Esophagus (tissue), 2 donors: ENCODE measurements at regions not wholly inside any gene's neighbourhood (a gene's known extent, or its start where the extent isn't known, plus 50 kb on each side); places are given as distances from the start of the nearest gene placed in this dataset.

Experiments
- H3K27ac ChIP-seq, 2 donors: one replicate each; pipeline ENCODE4 v1.5.1; 2013; ENCODE audit warnings: low read depth in 2 of 2, mild to moderate bottlenecking in 2 of 2, inconsistent platforms in 1 of 2, low read length in 1 of 2, moderate library complexity in 1 of 2
- H3K27me3 ChIP-seq, 2 donors: one replicate each; pipeline ENCODE4 v1.6.1; 2013; ENCODE audit warnings: low read length in 2 of 2, control low read depth in 1 of 2, mild to moderate bottlenecking in 1 of 2; ENCODE audit not compliant: insufficient read depth in 2 of 2, control insufficient read depth in 1 of 2
- H3K36me3 ChIP-seq, 2 donors: one replicate each; pipeline ENCODE4 v1.6.1; 2013; ENCODE audit warnings: low read length in 1 of 2; ENCODE audit not compliant: control insufficient read depth in 2 of 2, insufficient read depth in 2 of 2
- H3K4me1 ChIP-seq, 2 donors: one replicate each; pipeline ENCODE4 v1.6.1; 2013; ENCODE audit warnings: low read length in 1 of 2; ENCODE audit not compliant: control insufficient read depth in 2 of 2, insufficient read depth in 2 of 2
- H3K4me3 ChIP-seq, 2 donors: one replicate each; pipeline ENCODE4 v1.5.1; 2013; ENCODE audit warnings: low read length in 2 of 2, mild to moderate bottlenecking in 2 of 2, low read depth in 1 of 2, moderate library complexity in 1 of 2
- H3K9me3 ChIP-seq, 2 donors: one replicate each; pipeline ENCODE4 v1.6.1; 2013; ENCODE audit warnings: mild to moderate bottlenecking in 2 of 2, low read depth in 1 of 2, low read length in 1 of 2, moderate library complexity in 1 of 2; ENCODE audit not compliant: control insufficient read depth in 2 of 2, insufficient read depth in 1 of 2
- WGBS, 2 donors: extraction: QIAGEN DNeasy Blood & Tissue Kit; methylation state at CpG; one replicate each; pipeline ENCODE4 v1.1.7; 2013; 5-methylcytosine and 5-hydroxymethylcytosine counted together
- donor health status: healthy with polysubstance abuse.
- donor health status: Bipolar disorder and iron deficiency.

DNA sequence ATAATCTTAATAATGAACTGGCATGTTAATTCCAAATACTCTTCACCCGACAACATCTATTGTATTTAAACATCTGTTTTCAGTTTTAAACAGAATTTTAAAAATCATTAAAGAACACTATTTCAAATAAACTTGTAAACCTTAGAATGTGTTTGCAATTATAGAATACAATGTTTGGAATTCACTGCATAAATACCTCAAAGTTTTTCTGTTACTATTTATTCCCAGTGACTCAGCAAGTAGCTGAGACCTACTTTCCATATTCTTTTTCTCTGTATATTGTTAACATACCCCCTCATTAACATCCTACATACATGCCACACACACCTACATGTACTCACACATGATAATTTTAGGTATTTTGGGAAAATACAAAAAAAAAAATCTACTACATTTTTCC, 1134.3 kb downstream of the SLITRK1 start:
- H3K27ac ChIP-seq, result no peak overlapping the region
- no peak overlapping the region for H3K4me3 ChIP-seq
- 59 to 68% methylated on average over 1 of the region's 1 CpG for WGBS, 2 donors

DNA sequence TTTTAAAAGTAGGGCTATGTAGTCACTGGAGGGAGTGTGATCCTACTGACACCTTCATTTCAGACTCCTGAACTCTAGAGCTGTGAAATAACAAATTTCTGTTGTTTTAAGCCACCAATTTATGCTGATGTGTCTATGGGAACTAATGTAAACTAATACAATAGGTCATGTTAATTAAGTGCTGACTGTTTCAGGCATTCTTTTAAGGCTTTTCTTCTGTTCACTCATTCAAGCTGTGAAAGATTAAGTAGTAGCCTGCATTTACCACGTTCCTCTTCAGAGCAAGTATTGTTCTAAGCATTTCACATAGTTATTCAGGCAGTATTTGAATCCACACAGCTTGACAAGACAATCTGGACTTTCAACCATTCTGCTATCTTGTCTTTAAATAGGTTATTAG, 1135.0 kb downstream of the SLITRK1 start:
- no peak overlapping the region for H3K27ac ChIP-seq
- no peaks in the 10 kb centered on the region for H3K9me3 ChIP-seq
- no peaks in the 10 kb centered on the region for H3K4me1 ChIP-seq
- 18 to 26% methylated on average over 1 of the region's 1 CpG for WGBS, 2 donors
- no peak overlapping the region for H3K4me3 ChIP-seq
- H3K27me3 ChIP-seq, result no peaks in the 10 kb centered on the region
- H3K36me3 ChIP-seq, result no peaks in the 10 kb centered on the region

More for the DNA sequence above, 1134.3 kb downstream of the SLITRK1 start:
- no peaks in the 10 kb centered on the region for H3K36me3 ChIP-seq
- H3K27me3 ChIP-seq, result no peaks in the 10 kb centered on the region
- H3K4me1 ChIP-seq, result no peaks in the 10 kb centered on the region
- no peaks in the 10 kb centered on the region for H3K9me3 ChIP-seq

DNA sequence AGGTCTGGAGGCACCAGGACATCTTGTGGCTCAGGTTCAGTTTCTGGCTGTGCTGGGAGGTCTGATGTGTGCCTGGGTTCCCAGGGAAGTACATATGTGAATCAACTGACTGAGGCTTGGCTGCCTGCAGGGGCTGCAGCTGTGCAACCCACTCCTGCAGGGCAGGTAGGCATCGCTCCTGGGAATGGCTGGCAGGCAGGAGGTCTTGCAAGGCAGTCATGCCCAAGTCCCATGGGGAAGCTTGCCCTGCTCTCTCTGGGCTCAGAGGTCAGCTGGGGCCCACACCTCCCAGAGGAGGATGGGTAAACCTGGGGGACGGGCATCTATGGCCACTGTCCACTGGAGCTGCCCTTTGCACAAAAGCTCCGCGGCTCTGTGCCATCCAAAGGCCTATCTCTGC, 1141.8 kb downstream of the SLITRK1 start:
- no peaks in the 10 kb centered on the region for H3K27me3 ChIP-seq
- no peak overlapping the region for H3K27ac ChIP-seq
- no peak overlapping the region for H3K4me3 ChIP-seq
- 84 to 88% methylated on average over 4 of the region's 4 CpGs for WGBS, 2 donors
- H3K4me1 ChIP-seq, result no peaks in the 10 kb centered on the region
- no peaks in the 10 kb centered on the region for H3K36me3 ChIP-seq
- peaks cover 0 to 2% of the 10 kb centered on the region in 2 donors for H3K9me3 ChIP-seq

DNA sequence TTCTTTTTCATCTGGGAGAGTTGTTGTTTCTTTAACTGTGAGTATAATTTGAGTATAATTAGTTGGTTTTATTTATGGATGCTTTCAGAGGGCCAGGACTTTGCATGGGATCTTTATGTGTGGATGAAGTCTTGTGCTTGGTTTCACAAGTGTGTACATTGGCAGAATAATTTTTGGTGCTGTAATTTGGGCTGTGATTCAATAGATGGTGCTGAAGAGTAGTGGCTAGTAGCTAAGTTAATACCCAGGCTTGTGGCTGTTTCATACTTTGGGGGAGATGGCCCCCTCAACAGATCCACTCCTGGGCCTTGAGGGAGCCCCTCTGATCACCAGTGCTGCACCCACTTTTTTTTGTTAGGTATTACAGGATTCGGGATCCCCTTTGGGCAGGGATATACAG, 1142.4 kb downstream of the SLITRK1 start:
- Histone ChIP-seq H3K4me3 (no peak overlapping the region), H3K36me3 (no peaks in the 10 kb centered on the region), H3K27ac (no peak overlapping the region), H3K9me3 (peaks cover 0 to 2% of the 10 kb centered on the region in 2 donors), H3K27me3 (no peaks in the 10 kb centered on the region), H3K4me1 (no peaks in the 10 kb centered on the region)
- WGBS, 2 donors, result 85 to 89% methylated on average over 1 of the region's 1 CpG

DNA sequence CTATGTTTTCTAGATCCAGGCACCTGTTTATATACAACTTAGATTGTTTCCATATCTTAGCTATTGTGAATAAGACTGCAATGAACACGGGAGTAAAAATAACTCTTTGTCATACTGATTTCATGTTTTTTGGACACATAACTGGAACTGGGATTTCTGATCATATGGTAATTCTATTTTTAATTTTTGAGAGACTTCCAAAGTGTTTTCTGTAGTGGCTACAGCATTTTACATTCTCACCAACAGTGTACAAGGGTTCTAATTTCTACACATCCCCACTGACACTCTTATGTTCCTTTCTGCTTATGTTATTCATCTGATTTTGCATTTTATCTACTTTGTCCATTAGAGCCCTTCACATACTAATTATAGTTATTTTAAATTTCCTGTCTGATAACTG, 1152.9 kb downstream of the SLITRK1 start:
- H3K9me3 ChIP-seq, result no peaks in the 10 kb centered on the region
- no peak overlapping the region for H3K27ac ChIP-seq
- H3K27me3 ChIP-seq, result peaks cover 0 to 2% of the 10 kb centered on the region in 2 donors
- no peaks in the 10 kb centered on the region for H3K36me3 ChIP-seq
- no peaks in the 10 kb centered on the region for H3K4me1 ChIP-seq
- H3K4me3 ChIP-seq, result no peak overlapping the region
- 76 to 80% methylated on average over 1 of the region's 1 CpG for WGBS, 2 donors

DNA sequence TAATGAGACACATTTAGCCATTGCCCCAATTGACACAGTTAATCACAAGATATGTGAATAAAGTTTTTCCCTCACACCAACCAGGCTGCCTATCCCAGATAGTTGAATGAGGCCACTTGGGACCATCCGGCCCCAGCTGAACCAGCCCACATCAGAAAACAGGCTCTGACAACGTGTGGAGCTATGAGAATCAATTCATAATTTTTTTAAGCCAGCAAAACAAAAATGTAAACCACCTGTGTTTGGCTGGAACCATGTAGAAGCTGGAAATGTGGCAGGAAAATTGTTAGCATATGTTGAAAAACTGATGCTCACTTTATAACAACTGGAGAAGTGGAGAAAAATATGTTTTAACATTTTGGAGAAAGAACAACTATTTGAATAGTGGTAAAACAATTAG, 1161.3 kb downstream of the SLITRK1 start:
- Histone ChIP-seq H3K27ac (no peak overlapping the region), H3K36me3 (no peaks in the 10 kb centered on the region), H3K4me3 (no peak overlapping the region), H3K27me3 (no peaks in the 10 kb centered on the region), H3K4me1 (no peaks in the 10 kb centered on the region), H3K9me3 (no peaks in the 10 kb centered on the region)
- 53 to 69% methylated on average over 2 of the region's 2 CpGs for WGBS, 2 donors

DNA sequence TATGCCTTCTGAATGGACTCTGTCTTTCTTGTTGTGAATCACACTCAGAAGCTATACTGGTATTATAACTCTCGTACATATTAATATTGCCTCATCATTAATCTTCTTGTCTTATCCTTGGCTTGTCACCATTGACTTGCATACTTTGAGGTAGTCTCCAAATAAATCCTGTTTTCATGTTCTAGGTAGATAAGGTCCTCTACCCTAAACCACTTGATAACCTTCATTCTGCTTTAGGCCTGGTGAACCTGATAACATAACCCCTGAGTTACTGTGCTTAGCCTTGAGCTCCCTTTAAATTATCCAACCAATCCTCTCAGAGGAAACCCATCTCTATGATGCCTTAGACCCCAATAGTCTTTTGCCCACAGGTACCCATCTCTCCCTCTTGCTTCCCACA, 1162.3 kb downstream of the SLITRK1 start:
- Histone ChIP-seq H3K9me3 (no peaks in the 10 kb centered on the region), H3K27me3 (no peaks in the 10 kb centered on the region), H3K36me3 (no peaks in the 10 kb centered on the region), H3K4me3 (no peak overlapping the region), H3K4me1 (no peaks in the 10 kb centered on the region), H3K27ac (no peak overlapping the region)
- 32 to 71% methylated on average over 1 of the region's 1 CpG for WGBS, 2 donors

DNA sequence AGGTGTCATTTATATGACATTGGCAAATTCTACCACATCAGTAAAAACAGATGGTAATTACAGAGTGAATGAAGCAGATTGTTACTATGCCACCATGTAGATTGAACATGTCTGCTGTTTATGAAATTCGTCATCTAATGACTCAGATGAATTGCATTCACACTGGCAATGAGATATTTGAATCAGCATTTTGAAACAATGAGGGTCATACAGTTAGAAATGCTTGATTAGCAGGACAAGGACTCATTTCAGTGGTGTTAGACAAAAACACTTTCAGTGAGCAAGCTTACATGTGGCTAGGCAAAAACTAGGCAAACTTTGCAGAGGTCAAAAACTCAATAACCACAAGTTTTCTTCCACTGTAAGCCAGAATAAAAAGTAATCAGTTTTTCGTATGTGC, 1165.0 kb downstream of the SLITRK1 start:
- 66% methylated on average over 2 of the region's 2 CpGs for WGBS, 2 donors
- Histone ChIP-seq H3K9me3 (no peaks in the 10 kb centered on the region), H3K4me3 (no peak overlapping the region), H3K36me3 (no peaks in the 10 kb centered on the region), H3K4me1 (no peaks in the 10 kb centered on the region), H3K27ac (no peak overlapping the region), H3K27me3 (no peaks in the 10 kb centered on the region)

DNA sequence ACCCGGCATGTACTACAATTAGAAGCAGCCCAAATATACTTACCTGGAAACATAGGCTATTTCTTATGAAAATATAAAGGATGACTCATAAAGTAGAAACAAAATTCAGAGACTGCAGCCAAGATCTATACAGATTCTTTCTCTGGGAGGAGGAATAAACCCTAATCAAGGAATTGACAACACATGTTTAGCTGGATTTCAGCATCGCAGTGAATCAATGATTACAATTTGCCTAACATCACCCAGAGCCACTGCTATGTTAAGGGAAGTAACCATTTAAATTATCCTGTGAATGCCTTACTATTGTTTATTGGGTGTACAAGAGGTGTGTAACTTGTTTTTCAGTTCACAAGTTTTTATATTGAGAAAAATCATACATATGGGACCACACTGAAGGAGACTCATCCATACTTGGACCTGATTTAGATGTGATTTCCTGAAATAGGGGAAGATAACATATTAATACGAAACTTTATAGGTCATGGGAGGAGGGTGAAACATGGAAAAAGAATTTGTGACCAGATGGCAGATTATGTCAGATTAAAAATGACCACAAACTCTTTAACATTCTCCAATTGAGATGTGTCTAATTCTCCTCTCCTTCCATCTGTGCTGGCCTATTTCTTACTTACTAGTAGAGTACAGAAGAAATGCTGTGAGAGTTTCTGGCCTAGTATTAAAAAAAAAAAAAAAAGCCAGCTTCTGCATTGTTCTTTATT, 1168.4 kb downstream of the SLITRK1 start:
- Histone ChIP-seq H3K27ac (no peak overlapping the region), H3K9me3 (no peaks in the 10 kb centered on the region), H3K4me1 (no peaks in the 10 kb centered on the region), H3K36me3 (no peaks in the 10 kb centered on the region), H3K27me3 (no peaks in the 10 kb centered on the region), H3K4me3 (no peak overlapping the region)
- 73 to 77% methylated on average over 3 of the region's 3 CpGs for WGBS, 2 donors

DNA sequence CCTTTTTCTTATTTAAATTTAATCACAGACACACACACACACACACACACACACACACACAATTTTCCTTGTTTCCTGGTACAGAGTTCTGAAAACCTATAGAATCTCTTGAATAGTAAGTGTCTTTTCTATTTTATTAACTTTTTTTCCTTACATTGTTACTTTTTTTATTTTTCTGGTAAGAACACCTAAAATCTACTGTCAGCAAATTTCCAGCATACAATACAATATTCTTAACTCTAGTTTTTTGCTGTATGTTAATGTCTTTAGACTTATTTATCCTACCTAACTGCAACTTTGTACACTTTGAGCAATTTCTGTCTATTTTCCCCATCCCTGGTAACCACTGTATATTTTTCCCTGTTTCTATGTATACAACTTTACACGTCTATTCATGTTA, 1179.8 kb downstream of the SLITRK1 start:
- Histone ChIP-seq H3K36me3 (no peaks in the 10 kb centered on the region), H3K9me3 (peaks cover 0 to 2% of the 10 kb centered on the region in 2 donors), H3K27ac (no peak overlapping the region), H3K4me3 (no peak overlapping the region), H3K4me1 (no peaks in the 10 kb centered on the region), H3K27me3 (no peaks in the 10 kb centered on the region)
- WGBS, 2 donors, result 66 to 73% methylated on average over 1 of the region's 1 CpG
